PC-9 (cell line): ENCODE measurements at regions not wholly inside any gene's neighbourhood (a gene's known extent, or its start where the extent isn't known, plus 50 kb on each side); places are given as distances from the start of the nearest gene placed in this dataset.

Experiments
- EZH2 ChIP-seq: fragments of 200-600 bp; sonication (generic); IDR thresholded peaks from 2 replicates; pipeline ENCODE4 v1.8.0; 2017; ENCODE audit warnings: antibody characterized with exemption, low read depth
- TF ChIP-seq, protein P1 (sequence below): fragments of 200-600 bp; sonication (generic); conservative IDR thresholded peaks from 2 replicates; pipeline ENCODE4 v1.6.1; 2017; ENCODE audit warnings: mixed run types, antibody characterized with exemption, mild to moderate bottlenecking, moderate library complexity

- TF ChIP-seq, protein P1, sequence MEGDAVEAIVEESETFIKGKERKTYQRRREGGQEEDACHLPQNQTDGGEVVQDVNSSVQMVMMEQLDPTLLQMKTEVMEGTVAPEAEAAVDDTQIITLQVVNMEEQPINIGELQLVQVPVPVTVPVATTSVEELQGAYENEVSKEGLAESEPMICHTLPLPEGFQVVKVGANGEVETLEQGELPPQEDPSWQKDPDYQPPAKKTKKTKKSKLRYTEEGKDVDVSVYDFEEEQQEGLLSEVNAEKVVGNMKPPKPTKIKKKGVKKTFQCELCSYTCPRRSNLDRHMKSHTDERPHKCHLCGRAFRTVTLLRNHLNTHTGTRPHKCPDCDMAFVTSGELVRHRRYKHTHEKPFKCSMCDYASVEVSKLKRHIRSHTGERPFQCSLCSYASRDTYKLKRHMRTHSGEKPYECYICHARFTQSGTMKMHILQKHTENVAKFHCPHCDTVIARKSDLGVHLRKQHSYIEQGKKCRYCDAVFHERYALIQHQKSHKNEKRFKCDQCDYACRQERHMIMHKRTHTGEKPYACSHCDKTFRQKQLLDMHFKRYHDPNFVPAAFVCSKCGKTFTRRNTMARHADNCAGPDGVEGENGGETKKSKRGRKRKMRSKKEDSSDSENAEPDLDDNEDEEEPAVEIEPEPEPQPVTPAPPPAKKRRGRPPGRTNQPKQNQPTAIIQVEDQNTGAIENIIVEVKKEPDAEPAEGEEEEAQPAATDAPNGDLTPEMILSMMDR, result no peak
- no peak for TF ChIP-seq EZH2
Measured at GRCh38 chr7:33809228-33809627, 96.1 kb upstream of the BMPER start.
